ENCODE measurements at regions not wholly inside any gene's neighbourhood (a gene's known extent, or its start where the extent isn't known, plus 50 kb on each side); places are given as distances from the start of the nearest gene placed in this dataset.

- no peak overlapping the region for H3K27ac ChIP-seq (ENCODE audit: low read depth, low read length, poor library complexity, severe bottlenecking)
- no peaks in the 10 kb centered on the region for H3K9me2 ChIP-seq (ENCODE audit: insufficient read depth, low read length)
- peak overlapping the region; percentile 79; the same call in 1 of the 2 replicates for H2AFZ ChIP-seq (ENCODE audit: low read length)
- BruUV-seq (replicated peaks) = no TSS peak
- H3K79me2 ChIP-seq (ENCODE audit: insufficient read depth, low read depth, low read length) = no peaks in the 10 kb centered on the region
- no peaks in the 10 kb centered on the region; the same call in 1 of the 2 replicates for H3K36me3 ChIP-seq (ENCODE audit: insufficient read depth, low read length)
- intact Hi-C loops (cut with micrococcal nuclease; ENCODE audit: unreplicated experiment) = loop anchor here (10.0 kb wide), 1 partner anchor 735 kb away; no protein-coding TSS in a partner anchor
- peak; percentile 37 for DNase-seq (ENCODE audit: low spot score)
- no peaks in the 10 kb centered on the region for H4K20me1 ChIP-seq (ENCODE audit: insufficient read depth, low read length)
- TF ChIP-seq CTCF (conservative IDR thresholded peaks at IDR 0.05; ENCODE audit: low read length) (no peak), EZH2phosphoT487 (IDR thresholded peaks at IDR 0.05; ENCODE audit: borderline replicate concordance, low read depth, low read length) (no peak)
- H3K4me3 ChIP-seq (ENCODE audit: low read depth, low read length, poor library complexity, severe bottlenecking) = peak overlapping the region; percentile 14
- ChIA-PET POLR2A (interaction anchor here (0.6 to 8.4 kb wide), 13 partner anchors 7 to 1175 kb away, joined by 3 to 78 read pairs (median 4); no protein-coding TSS in a partner anchor), CTCF (ENCODE audit: unreplicated experiment) (interaction anchor here (0.6 kb wide), 1 partner anchor 14 kb away, joined by 3 read pairs; no protein-coding TSS in a partner anchor)
- H3K4me2 ChIP-seq (ENCODE audit: low read length) = peak overlapping the region; percentile 52
- H3K9me3 ChIP-seq (ENCODE audit: low read length) = 0 out of 2 replicates have a peak, but pooled peaks cover under 1% of the 10 kb centered on the region
- H3K4me1 ChIP-seq (ENCODE audit: insufficient read depth, low read length, poor library complexity, severe bottlenecking) = peaks cover 82% of the 10 kb centered on the region
These were observed 151.9 kb upstream of the ITGB1 start for GRCh38 chr10:33109788-33110469.

- BruUV-seq (replicated peaks) = no TSS peak
- Histone ChIP-seq H3K4me3 (ENCODE audit: low read depth, low read length, poor library complexity, severe bottlenecking) (no peak overlapping the region), H3K36me3 (ENCODE audit: insufficient read depth, low read length) (peaks cover 4% of the 10 kb centered on the region; the same call in 1 of the 2 replicates), H3K9me2 (ENCODE audit: insufficient read depth, low read length) (no peaks in the 10 kb centered on the region), H3K9me3 (ENCODE audit: low read length) (peaks cover 6% of the 10 kb centered on the region; the same call in 1 of the 2 replicates), H3K4me2 (ENCODE audit: low read length) (peak overlapping the region; percentile 52), H4K20me1 (ENCODE audit: insufficient read depth, low read length) (no peaks in the 10 kb centered on the region), H3K4me1 (ENCODE audit: insufficient read depth, low read length, poor library complexity, severe bottlenecking) (peaks cover 77% of the 10 kb centered on the region), H3K27ac (ENCODE audit: low read depth, low read length, poor library complexity, severe bottlenecking) (no peak overlapping the region), H2AFZ (ENCODE audit: low read length) (peak overlapping the region; percentile 79; the same call in 1 of the 2 replicates), H3K79me2 (ENCODE audit: insufficient read depth, low read depth, low read length) (no peaks in the 10 kb centered on the region)
- intact Hi-C loops (cut with micrococcal nuclease; ENCODE audit: unreplicated experiment) = loop anchor here (10.0 kb wide), 1 partner anchor 735 kb away; no protein-coding TSS in a partner anchor
- TF ChIP-seq EZH2phosphoT487 (IDR thresholded peaks at IDR 0.05; ENCODE audit: borderline replicate concordance, low read depth, low read length) = no peak
- TF ChIP-seq CTCF (conservative IDR thresholded peaks at IDR 0.05; ENCODE audit: low read length) = no peak
- DNase-seq (ENCODE audit: low spot score) = no peak
- POLR2A ChIA-PET = interaction anchor here (0.7 to 8.4 kb wide), 12 partner anchors 6 to 154 kb away, joined by 3 to 78 read pairs (median 4); no protein-coding TSS in a partner anchor
- CTCF ChIA-PET (ENCODE audit: unreplicated experiment) = no interaction called here
These were observed 151.4 kb upstream of the ITGB1 start for GRCh38 chr10:33109384-33109783.

All from OCI-LY7 (cell line).